Activated naive CD4-positive, alpha-beta T cell treated with anti-CD3 and anti-CD28 coated beads, Interleukin-2, amount 50 U/mL, for 72 hours (primary cell): ENCODE measurements at regions not wholly inside any gene's neighbourhood (a gene's known extent, or its start where the extent isn't known, plus 50 kb on each side); places are given as distances from the start of the nearest gene placed in this dataset.

Source experiments
- ATAC-seq, 2 donors: fragments of 150-1000 bp; cut with Tn5 transposase; 2 replicates each; pipeline ENCODE4 v1.10.0; 2021; ENCODE audit warnings: mild to moderate bottlenecking in 2 of 2, moderate library complexity in 2 of 2
- DNase-seq, 2 donors: peaks; one replicate each; pipeline ENCODE4 v3.0.0; 2021 to 2022; ENCODE audit warnings: low spot score in 2 of 2
- H3K27ac Mint-ChIP-seq, 2 donors: one replicate each; pipeline ENCODE4 v1.8.0; 2022; ENCODE audit warnings: mild to moderate bottlenecking in 2 of 2, mixed read lengths in 2 of 2
- H3K36me3 Mint-ChIP-seq, 2 donors: one replicate each; pipeline ENCODE4 v1.8.0; 2022; ENCODE audit warnings: mixed read lengths in 2 of 2
- H3K9me3 Mint-ChIP-seq, 2 donors: one replicate each; pipeline ENCODE4 v1.8.0; 2022; ENCODE audit warnings: mixed read lengths in 2 of 2

GRCh38 chr5:179438461-179438860 is 93.2 kb upstream of the ADAMTS2 start:
- no peaks in the 10 kb centered on the region for H3K36me3 Mint-ChIP-seq
- ATAC-seq = no peak

GRCh38 chr5:179438011-179438441 is 92.8 kb upstream of the ADAMTS2 start:
- Mint-ChIP-seq H3K9me3 (peaks cover 11 to 13% of the 10 kb centered on the region in 2 donors), H3K27ac (no peak overlapping the region)

More at GRCh38 chr5:179438461-179438860, 93.2 kb upstream of the ADAMTS2 start:
- Mint-ChIP-seq H3K9me3 (peaks cover 11% of the 10 kb centered on the region in 2 donors), H3K27ac (no peak overlapping the region)
- no peak for DNase-seq

GRCh38 chr5:179437341-179438001 is 92.2 kb upstream of the ADAMTS2 start:
- no peak overlapping the region for H3K27ac Mint-ChIP-seq
- no peak for ATAC-seq
- no peak for DNase-seq
- H3K9me3 Mint-ChIP-seq = peaks cover 10 to 14% of the 10 kb centered on the region in 2 donors
- H3K36me3 Mint-ChIP-seq = peaks cover 0 to 5% of the 10 kb centered on the region in 2 donors

More at GRCh38 chr5:179438011-179438441, 92.8 kb upstream of the ADAMTS2 start:
- DNase-seq (no peak), ATAC-seq (no peak)
- peaks cover 0 to 3% of the 10 kb centered on the region in 2 donors for H3K36me3 Mint-ChIP-seq

- peaks cover 0 to 5% of the 10 kb centered on the region in 2 donors for H3K36me3 Mint-ChIP-seq
- peaks cover 5 to 9% of the 10 kb centered on the region in 2 donors for H3K9me3 Mint-ChIP-seq
- no peak overlapping the region for H3K27ac Mint-ChIP-seq
- no peak for DNase-seq
- no peak for ATAC-seq
Observed at GRCh38 chr5:179436321-179437122, 91.3 kb upstream of the ADAMTS2 start.

GRCh38 chr5:179435731-179436315 is 90.6 kb upstream of the ADAMTS2 start:
- Mint-ChIP-seq H3K36me3 (peaks cover 0 to 5% of the 10 kb centered on the region in 2 donors), H3K9me3 (peaks cover 5 to 9% of the 10 kb centered on the region in 2 donors), H3K27ac (no peak overlapping the region)
- no peak for DNase-seq
- no peak for ATAC-seq

DNA sequence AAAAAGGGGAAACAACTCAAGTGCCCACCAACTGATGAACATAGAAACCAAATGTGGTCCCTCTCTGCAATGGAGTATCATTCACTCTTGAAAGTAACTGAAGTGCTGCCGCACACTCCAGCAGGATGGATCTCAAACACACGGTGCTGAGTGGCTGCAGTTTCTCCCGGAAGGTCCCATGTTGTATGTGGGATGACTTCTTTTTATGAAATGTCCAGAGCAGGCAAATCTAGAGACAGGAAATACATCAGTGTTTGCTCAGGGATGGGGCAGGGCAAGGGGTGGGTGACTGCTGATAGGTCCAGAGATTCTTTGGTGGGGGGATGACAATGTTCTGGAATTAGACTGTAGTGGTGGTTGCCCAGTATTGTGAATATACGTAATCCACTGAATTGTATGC is 89.9 kb upstream of the ADAMTS2 start:
- peaks cover 5 to 9% of the 10 kb centered on the region in 2 donors for H3K9me3 Mint-ChIP-seq
- DNase-seq (no peak), ATAC-seq (no peak)
- H3K36me3 Mint-ChIP-seq = peaks cover 0 to 5% of the 10 kb centered on the region in 2 donors
- H3K27ac Mint-ChIP-seq = no peak overlapping the region

DNA sequence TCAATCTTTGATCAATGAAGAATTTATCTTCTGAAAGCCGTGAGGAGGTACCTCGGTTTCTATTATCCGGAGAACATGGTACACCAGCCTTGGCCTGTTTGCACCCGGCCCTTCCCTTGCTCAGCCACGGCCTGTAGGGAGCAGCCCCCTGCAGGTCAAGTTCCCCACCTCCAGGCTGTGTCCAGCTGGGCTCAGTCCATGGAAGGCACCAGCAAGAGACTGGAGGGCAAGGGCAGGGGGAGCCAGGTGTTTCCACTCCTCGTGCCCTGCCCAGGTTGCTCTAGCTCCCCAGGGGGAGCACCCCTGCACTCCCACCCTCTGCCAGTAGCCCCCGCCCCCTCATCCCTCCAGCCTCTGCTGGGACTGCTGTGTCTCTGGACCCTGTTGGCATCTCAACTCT is 87.3 kb upstream of the ADAMTS2 start:
- Mint-ChIP-seq H3K27ac (no peak overlapping the region), H3K9me3 (peaks cover 5 to 9% of the 10 kb centered on the region in 2 donors), H3K36me3 (peaks cover 0 to 5% of the 10 kb centered on the region in 2 donors)
- ATAC-seq (no peak), DNase-seq (no peak)

DNA sequence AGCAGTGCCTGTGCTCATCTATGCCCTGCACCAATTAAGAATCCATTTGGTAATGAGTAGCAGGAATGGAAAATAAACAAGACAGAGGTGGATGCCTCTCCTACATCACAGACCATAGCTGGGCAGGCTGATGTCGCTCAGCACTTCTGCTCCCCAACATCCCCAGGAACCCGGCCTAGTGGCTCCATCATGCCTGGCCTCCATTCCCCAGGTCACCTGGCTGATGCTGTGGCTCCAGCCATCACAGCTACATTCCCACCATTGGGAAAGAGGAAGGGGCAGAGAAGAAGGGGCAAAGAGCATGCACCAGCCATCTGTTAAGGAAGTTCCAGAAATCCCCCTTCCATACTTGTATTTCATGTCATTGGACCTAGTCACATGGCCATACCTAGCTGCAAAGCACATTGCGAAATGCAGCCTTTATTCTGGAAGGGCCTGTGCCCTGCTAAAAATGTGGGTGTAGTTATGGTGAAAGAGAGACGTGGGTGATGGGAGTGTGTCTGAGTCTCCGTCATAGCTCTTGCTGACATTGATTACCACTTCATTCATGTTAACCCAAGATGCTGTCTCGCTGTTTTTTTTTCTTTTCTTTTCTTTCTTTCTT is 86.1 kb upstream of the ADAMTS2 start:
- Mint-ChIP-seq H3K9me3 (peaks cover 5 to 9% of the 10 kb centered on the region in 2 donors), H3K36me3 (peaks cover 0 to 5% of the 10 kb centered on the region in 2 donors), H3K27ac (no peak overlapping the region)
- no peak for ATAC-seq
- no peak for DNase-seq

DNA sequence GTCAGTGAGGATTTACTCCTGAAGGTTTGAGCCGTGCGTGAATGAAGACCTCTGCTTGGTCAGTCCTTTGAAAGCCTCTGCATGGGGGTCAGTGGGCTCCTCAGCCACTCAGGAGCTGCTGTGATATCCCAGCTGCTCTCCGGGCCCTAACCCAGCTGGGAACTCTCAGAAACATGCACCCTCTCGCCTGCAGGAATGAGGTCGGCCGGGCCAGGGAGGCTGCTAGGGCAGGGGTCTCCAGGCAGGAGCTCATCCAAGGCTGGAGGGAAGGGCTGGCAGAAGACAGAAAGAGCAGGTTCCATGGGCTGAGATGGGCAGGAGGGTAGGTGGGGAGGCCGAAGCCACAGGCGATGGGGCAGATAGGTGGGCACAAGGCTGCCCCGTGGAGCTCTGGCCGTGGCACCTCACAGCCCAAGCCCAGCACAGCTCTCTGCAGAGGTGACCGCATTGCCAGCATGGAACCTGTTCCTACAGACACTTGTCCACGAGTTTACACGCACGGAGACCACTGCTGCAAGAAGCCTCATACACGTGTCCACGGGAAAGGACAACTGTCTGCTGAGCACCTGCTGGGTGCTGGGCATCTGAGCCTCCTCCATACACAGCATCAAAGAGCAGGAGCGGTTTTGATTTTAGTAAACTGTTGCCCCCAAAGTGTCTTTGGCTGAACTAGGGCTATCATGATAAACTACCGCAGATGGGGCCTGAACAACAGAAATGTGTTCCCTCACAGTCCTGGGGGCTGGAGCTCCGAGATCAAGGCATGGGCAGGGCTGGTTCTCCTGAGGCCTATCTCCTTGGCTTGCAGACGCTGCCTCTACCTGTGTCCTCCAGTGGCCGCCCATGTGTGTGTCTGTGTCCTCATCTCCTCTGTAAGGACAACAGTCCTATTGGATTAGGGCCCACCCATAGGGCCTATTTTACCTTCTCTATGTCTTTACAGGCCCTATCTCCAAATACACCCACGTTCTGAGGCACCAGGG is 85.2 kb upstream of the ADAMTS2 start:
- DNase-seq (no peak), ATAC-seq (no peak)
- no peak overlapping the region for H3K27ac Mint-ChIP-seq
- peaks cover 0 to 5% of the 10 kb centered on the region in 2 donors for H3K36me3 Mint-ChIP-seq
- H3K9me3 Mint-ChIP-seq = peaks cover 5 to 9% of the 10 kb centered on the region in 2 donors

DNA sequence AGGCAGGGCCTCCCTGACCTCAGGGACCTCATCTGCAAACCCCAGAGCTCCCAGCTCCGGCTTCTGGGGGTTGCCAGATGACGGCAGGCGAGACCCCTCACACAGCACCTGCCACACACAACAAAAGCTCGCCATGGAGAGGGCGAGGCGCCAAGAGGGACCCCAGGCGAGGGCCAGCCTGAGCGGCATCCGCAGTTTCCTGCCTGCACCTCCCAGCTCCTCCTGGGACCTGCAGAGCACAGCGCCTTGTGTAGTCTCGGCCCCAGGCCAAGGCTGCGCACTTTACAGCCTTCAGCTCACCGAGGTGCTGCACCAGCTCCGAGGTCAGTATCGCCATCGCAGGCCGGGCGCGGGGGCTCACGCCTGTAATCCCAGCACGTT is 82.4 kb upstream of the ADAMTS2 start:
- no peak for ATAC-seq
- DNase-seq = no peak
- Mint-ChIP-seq H3K9me3 (no peaks in the 10 kb centered on the region), H3K27ac (no peak overlapping the region), H3K36me3 (no peaks in the 10 kb centered on the region)

- Mint-ChIP-seq H3K27ac (no peak overlapping the region), H3K9me3 (no peaks in the 10 kb centered on the region), H3K36me3 (no peaks in the 10 kb centered on the region)
- DNase-seq (no peak), ATAC-seq (no peak)
Observed at GRCh38 chr5:179427032-179427675, 81.9 kb upstream of the ADAMTS2 start.

GRCh38 chr5:179422908-179423481 is 77.7 kb upstream of the ADAMTS2 start:
- H3K36me3 Mint-ChIP-seq = no peaks in the 10 kb centered on the region

DNA sequence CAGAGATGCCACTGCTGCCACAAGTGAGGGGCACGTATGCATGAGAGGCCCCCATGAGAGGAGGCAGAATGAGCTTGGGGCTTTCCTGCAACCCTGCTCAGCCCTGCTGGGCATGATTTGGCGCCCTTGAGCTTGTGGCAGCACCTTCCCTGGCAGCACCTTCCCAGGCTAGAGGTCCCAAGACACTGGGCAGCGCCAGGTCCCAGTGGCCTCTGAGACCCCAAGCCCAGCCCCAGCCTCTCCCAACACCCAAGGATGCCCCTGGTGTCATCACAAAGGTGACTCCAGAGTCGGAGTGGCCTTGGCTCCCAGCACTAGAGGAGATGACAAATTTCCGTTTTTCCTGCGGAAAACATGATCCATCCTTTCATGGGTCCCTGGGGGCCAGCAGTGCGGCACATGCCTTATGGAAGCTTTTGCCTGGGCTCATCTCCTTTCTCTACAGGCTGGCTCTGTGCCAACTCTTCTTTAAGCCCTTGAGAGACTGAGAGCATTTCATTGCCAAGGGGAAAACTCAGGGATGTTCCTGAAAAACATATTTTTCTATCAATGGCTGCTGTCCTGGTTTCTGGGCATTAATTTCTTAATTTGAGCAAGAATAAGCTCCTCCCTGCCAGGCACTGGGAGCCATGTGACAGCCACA is 77.1 kb upstream of the ADAMTS2 start:
- Mint-ChIP-seq H3K36me3 (no peaks in the 10 kb centered on the region), H3K9me3 (no peaks in the 10 kb centered on the region), H3K27ac (no peak overlapping the region)
- DNase-seq (no peak), ATAC-seq (no peak)

More at GRCh38 chr5:179422908-179423481, 77.7 kb upstream of the ADAMTS2 start:
- Mint-ChIP-seq H3K9me3 (no peaks in the 10 kb centered on the region), H3K27ac (no peak overlapping the region)
- DNase-seq = no peak
- ATAC-seq = no peak

- DNase-seq (no peak), ATAC-seq (no peak)
- no peaks in the 10 kb centered on the region for H3K9me3 Mint-ChIP-seq
- H3K36me3 Mint-ChIP-seq = no peaks in the 10 kb centered on the region
- no peak overlapping the region for H3K27ac Mint-ChIP-seq
Observed at GRCh38 chr5:179421144-179421901, 76.1 kb upstream of the ADAMTS2 start.
